GM12878 (cell line): ENCODE measurements at regions not wholly inside any gene's neighbourhood (a gene's known extent, or its start where the extent isn't known, plus 50 kb on each side); places are given as distances from the start of the nearest gene placed in this dataset.

ENCODE experiments used
- CTCF ChIP-seq, 3 experiments: IDR thresholded peaks in 2 of 3; conservative IDR thresholded peaks in 1 of 3; 2 replicates each; pipeline ENCODE4 v1.5.1; 2011; ENCODE audit warnings: low read depth in 3 of 3, low read length in 3 of 3, mild to moderate bottlenecking in 3 of 3, control low read depth in 2 of 3, moderate library complexity in 2 of 3, inconsistent platforms in 1 of 3, mixed read lengths in 1 of 3; ENCODE audit not compliant: control insufficient read depth in 2 of 3, insufficient read depth in 1 of 3; ENCODE audit errors: extremely low read depth in 1 of 3
- KAT2A ChIP-seq: conservative IDR thresholded peaks from 2 replicates; pipeline ENCODE4 v1.6.1; 2011; ENCODE audit warnings: low read depth, low read length; ENCODE audit not compliant: control insufficient read depth
- POLR2AphosphoS5 ChIP-seq: IDR thresholded peaks from 2 replicates; pipeline ENCODE4 v1.6.1; 2011; ENCODE audit warnings: mild to moderate bottlenecking, low read length, inconsistent platforms
- RAD21 ChIP-seq: IDR thresholded peaks from 2 replicates; pipeline ENCODE4 v1.6.1; 2011; ENCODE audit warnings: mild to moderate bottlenecking, low read depth, low read length, moderate library complexity; ENCODE audit not compliant: insufficient read depth
- RFX5 ChIP-seq: IDR thresholded peaks from 2 replicates; pipeline ENCODE4 v1.6.1; 2011; ENCODE audit warnings: low read depth, low read length, improper control_type of control experiment
- SMAD5 ChIP-seq: IDR thresholded peaks from 2 replicates; pipeline ENCODE4 v1.6.1; 2016; ENCODE audit warnings: antibody characterized with exemption, low read depth

- TF ChIP-seq CTCF (IDR thresholded peaks at IDR 0.05 in 2 of 3, conservative IDR thresholded peaks at IDR 0.05 in 1 of 3; ENCODE audit: control insufficient read depth in 2 of 3, extremely low read depth in 1 of 3, insufficient read depth in 1 of 3, low read depth in 3 of 3, low read length in 3 of 3) (no peak), SMAD5 (no peak), KAT2A (no peak), RAD21 (no peak), POLR2AphosphoS5 (no peak), RFX5 (no peak)
Measured at GRCh38 chr10:47160261-47160908, 139.6 kb upstream of the GDF10 start.
